ENCODE measurements at regions not wholly inside any gene's neighbourhood (a gene's known extent, or its start where the extent isn't known, plus 50 kb on each side); places are given as distances from the start of the nearest gene placed in this dataset.

DNA sequence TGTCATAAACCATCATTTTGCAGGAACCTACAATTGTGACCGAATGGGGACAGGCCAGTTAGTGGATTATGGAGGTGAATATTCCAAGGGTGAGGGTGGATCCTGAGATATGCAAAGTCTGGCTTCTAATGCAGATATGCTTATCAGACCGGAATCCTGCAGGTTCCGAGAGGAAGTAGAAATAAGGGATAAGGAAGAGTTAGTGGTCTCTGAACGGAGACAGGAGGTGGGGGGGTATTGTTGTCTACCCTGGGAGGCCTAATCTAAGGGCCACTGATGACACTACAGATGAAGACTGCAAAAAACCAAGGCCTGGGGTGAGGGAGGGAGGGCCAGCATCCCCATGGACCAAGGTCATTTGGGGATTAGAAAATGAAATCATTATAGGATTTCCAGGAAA, 67.7 kb upstream of the GATA6 start:
- DNase-seq (ENCODE audit: insufficient read length, low spot score) (no peak), FAIRE-seq (no peak)
- TF ChIP-seq POLR2AphosphoS5 (IDR thresholded peaks at IDR 0.05; ENCODE audit: low read depth, low read length) (no peak), PAX5 (IDR thresholded peaks at IDR 0.05; ENCODE audit: insufficient read depth, low read length, severe bottlenecking) (no peak), POU2F2 (IDR thresholded peaks at IDR 0.05; ENCODE audit: low read depth, low read length) (no peak), SPI1 (IDR thresholded peaks at IDR 0.05; ENCODE audit: low read depth, low read length) (no peak), TAF1 (IDR thresholded peaks at IDR 0.05; ENCODE audit: low read depth, low read length) (no peak), POLR2A (IDR thresholded peaks at IDR 0.05; ENCODE audit: low read depth, low read length) (no peak)

DNA sequence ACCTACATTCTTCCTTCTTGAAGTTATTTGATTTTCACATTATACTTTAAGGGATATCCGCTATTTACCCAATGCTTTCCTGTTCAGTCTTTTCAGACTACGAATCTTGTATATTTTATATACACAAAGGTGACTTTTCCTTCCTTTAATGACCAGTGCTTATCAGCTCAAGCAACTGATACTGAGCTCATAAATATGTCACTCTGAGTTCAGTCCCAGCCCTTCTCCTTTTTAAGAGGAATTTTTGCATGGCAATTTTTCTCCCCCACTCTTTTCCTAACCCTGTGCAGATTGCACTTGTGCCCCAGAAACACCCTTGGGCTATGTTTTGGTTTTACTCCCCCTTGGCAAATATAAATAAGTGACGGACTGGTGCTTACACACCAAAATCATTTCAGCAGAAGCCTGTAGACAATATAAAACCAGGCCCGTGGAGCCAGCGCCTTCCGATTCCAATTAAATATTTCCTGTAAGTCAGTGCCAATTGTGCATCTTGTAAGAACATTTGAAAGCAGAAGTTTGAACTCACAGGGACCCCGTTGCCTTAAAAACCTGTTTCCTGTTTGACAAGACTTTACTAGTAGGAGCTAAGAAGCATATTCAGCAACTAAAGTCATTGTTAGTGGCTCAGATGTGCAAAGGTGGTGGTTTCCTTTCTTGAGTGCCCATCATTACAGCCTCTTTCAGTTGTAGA, 66.3 kb upstream of the GATA6 start:
- FAIRE-seq: no peak
- DNase-seq (ENCODE audit: insufficient read length, low spot score): no peak

DNA sequence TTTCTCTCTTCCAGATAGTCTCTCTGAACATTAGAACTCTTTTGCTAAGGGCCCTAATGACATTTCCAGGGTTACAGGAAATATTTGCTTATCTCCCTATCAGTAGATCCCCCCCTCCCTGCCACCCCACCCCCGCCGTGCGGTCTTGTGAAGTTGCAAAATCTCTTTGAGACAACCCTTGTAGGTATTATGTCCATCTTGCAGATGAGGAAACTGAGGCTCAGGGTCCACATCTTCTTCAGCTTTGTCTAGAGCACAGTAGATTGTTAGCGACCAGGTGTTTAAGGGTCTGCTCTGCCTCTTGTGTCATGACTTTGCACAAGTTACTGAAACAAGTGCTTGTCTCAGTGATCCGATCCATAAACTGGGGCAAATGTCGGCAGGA, 65.8 kb upstream of the GATA6 start:
- FAIRE-seq (no peak), DNase-seq (ENCODE audit: insufficient read length, low spot score) (no peak)
- TF ChIP-seq POLR2A (IDR thresholded peaks at IDR 0.05; ENCODE audit: low read depth, low read length) (no peak), PAX5 (IDR thresholded peaks at IDR 0.05; ENCODE audit: insufficient read depth, low read length, severe bottlenecking) (no peak), POU2F2 (IDR thresholded peaks at IDR 0.05; ENCODE audit: low read depth, low read length) (no peak), SPI1 (IDR thresholded peaks at IDR 0.05; ENCODE audit: low read depth, low read length) (no peak), POLR2AphosphoS5 (IDR thresholded peaks at IDR 0.05; ENCODE audit: low read depth, low read length) (no peak)

More for the DNA sequence above, 66.3 kb upstream of the GATA6 start:
- TF ChIP-seq POLR2A (IDR thresholded peaks at IDR 0.05; ENCODE audit: low read depth, low read length) (no peak), TAF1 (IDR thresholded peaks at IDR 0.05; ENCODE audit: low read depth, low read length) (no peak), PAX5 (IDR thresholded peaks at IDR 0.05; ENCODE audit: insufficient read depth, low read length, severe bottlenecking) (no peak), POU2F2 (IDR thresholded peaks at IDR 0.05; ENCODE audit: low read depth, low read length) (no peak), SPI1 (IDR thresholded peaks at IDR 0.05; ENCODE audit: low read depth, low read length) (no peak), POLR2AphosphoS5 (IDR thresholded peaks at IDR 0.05; ENCODE audit: low read depth, low read length) (no peak)

DNA sequence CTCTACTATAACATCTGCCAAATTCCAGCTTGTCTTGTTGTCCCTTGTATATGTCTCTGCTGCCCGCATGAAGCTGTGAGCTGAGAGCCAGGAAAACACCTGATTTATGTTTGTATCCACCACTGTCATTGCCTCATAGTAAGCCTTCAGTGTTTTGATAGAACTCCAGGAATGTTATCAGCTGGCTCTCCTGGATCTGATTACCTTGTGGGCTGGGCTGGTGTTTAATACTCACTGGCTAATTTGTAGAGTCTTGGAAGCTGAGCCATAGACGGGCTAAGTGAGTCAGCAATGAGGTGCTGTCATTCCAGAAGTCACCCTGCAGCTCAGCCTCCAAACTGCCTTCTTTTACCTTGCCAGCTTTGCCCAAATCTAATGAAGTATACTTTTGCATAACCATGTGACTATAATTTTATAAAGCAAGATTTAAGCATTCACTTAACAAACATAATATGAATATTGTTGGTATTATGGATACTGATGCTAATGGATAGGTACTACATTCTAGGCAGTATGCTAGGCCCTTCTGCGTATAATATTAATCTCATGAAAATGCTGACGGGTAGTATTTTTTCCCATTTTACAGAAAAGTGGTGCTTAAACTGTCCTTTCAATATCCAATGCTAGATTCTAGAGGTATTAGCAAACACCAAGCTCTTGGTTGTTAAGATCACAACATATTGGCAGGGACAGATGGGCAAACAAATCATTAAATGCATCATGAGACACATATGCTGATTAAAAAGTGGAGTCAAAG, 62.7 kb upstream of the GATA6 start:
- TF ChIP-seq SPI1 (IDR thresholded peaks at IDR 0.05; ENCODE audit: low read depth, low read length) (no peak), POU2F2 (IDR thresholded peaks at IDR 0.05; ENCODE audit: low read depth, low read length) (no peak), TAF1 (IDR thresholded peaks at IDR 0.05; ENCODE audit: low read depth, low read length) (no peak), PAX5 (IDR thresholded peaks at IDR 0.05; ENCODE audit: insufficient read depth, low read length, severe bottlenecking) (no peak), POLR2AphosphoS5 (IDR thresholded peaks at IDR 0.05; ENCODE audit: low read depth, low read length) (no peak), POLR2A (IDR thresholded peaks at IDR 0.05; ENCODE audit: low read depth, low read length) (no peak)
- DNase-seq (ENCODE audit: insufficient read length, low spot score): no peak
- no peak for FAIRE-seq

DNA sequence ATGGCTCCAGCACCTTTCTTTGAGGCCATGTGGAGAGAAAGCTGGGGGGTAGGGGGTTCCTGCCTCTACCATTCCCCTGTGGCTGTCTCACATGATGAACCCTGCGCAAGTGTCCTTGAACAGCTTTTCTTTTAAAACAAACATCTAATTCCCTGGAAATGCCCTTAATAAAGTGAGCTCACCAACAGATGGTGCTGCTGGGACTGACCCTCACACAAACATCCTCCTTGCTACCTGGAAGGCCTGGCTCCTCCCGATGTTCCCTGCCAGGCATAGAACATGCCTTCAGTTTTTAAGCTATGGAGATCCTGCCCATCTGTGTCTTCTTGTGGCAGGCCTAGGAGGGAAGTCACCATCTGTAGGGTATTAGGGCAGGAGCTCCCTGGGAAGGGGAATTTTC, 60.7 kb upstream of the GATA6 start:
- no peak for FAIRE-seq
- TF ChIP-seq POLR2AphosphoS5 (IDR thresholded peaks at IDR 0.05; ENCODE audit: low read depth, low read length): no peak
- no peak for TF ChIP-seq POLR2A (IDR thresholded peaks at IDR 0.05; ENCODE audit: low read depth, low read length)
- TF ChIP-seq SPI1 (IDR thresholded peaks at IDR 0.05; ENCODE audit: low read depth, low read length): no peak
- no peak for TF ChIP-seq TAF1 (IDR thresholded peaks at IDR 0.05; ENCODE audit: low read depth, low read length)
- no peak for TF ChIP-seq PAX5 (IDR thresholded peaks at IDR 0.05; ENCODE audit: insufficient read depth, low read length, severe bottlenecking)
- TF ChIP-seq POU2F2 (IDR thresholded peaks at IDR 0.05; ENCODE audit: low read depth, low read length): no peak
- no peak for DNase-seq (ENCODE audit: insufficient read length, low spot score)

DNA sequence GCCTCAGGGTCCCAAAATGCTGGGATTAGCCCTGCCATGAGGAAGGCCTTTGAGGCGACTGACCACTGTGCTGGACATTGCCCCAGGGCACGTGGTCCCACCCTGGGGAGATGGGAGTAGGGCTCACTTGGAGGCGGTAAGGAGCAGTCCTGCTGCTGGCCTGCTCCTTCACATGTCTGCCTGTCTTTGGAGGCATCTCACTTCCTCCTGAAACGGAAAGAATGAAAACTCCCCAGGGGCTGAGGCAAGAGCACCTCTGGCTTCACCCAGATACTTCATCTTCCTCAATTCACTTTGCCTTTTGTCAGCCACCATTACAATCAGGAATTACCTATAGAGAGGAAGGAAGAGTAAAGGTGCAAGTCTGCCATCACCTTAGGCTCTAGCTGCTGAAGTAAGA, 59.9 kb upstream of the GATA6 start:
- DNase-seq (ENCODE audit: insufficient read length, low spot score): no peak
- FAIRE-seq: no peak
- TF ChIP-seq SPI1 (IDR thresholded peaks at IDR 0.05; ENCODE audit: low read depth, low read length) (peak; percentile 72), POLR2AphosphoS5 (IDR thresholded peaks at IDR 0.05; ENCODE audit: low read depth, low read length) (no peak)

DNA sequence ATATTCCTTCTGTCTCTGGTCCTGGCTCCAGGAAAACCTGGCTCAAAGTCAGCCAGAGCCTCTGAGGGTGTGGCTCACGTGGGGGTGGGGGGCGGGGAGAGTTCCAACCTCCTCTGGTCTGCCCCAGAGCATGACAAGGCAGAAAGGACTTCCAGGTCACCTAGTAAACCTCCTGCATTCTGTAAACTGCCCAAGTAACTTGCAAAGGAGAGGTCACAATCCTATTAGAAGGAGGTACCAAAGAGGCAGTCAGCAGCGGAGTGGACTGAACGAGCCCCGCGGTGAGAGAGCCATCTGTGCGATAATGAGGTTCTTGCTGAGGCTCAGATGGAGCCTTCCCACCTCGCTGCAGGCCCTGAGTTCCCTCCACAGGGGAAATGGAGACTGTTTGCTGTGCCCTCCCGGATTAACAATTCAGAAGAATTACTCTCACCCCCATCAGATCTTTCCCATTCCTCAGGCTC, 58.9 kb upstream of the GATA6 start:
- TF ChIP-seq SPI1 (IDR thresholded peaks at IDR 0.05; ENCODE audit: low read depth, low read length) (no peak), POU2F2 (IDR thresholded peaks at IDR 0.05; ENCODE audit: low read depth, low read length) (no peak), POLR2AphosphoS5 (IDR thresholded peaks at IDR 0.05; ENCODE audit: low read depth, low read length) (no peak), PAX5 (IDR thresholded peaks at IDR 0.05; ENCODE audit: insufficient read depth, low read length, severe bottlenecking) (no peak), POLR2A (IDR thresholded peaks at IDR 0.05; ENCODE audit: low read depth, low read length) (no peak), TAF1 (IDR thresholded peaks at IDR 0.05; ENCODE audit: low read depth, low read length) (no peak)
- no peak for DNase-seq (ENCODE audit: insufficient read length, low spot score)
- no peak for FAIRE-seq

DNA sequence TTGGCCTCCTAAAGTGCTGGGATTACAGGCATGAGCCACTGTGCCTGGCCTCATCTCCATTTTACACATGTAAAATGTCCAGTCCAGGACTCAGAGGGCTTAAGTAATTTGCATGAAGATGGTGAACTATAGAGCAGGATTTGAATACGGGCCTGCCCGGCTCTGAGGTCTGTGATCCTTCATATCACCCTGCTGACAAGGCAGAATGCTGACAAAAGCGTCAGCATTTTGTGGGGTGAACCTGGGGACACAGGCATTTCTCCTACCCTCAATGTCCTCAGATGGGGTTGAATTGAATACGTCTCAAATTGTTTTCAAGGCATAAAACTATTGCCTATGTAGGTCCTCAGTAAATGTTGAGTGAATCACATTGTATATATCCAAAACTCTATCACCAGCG, 57.2 kb upstream of the GATA6 start:
- TF ChIP-seq POLR2A (IDR thresholded peaks at IDR 0.05; ENCODE audit: low read depth, low read length) (no peak), PAX5 (IDR thresholded peaks at IDR 0.05; ENCODE audit: insufficient read depth, low read length, severe bottlenecking) (no peak), POU2F2 (IDR thresholded peaks at IDR 0.05; ENCODE audit: low read depth, low read length) (no peak), SPI1 (IDR thresholded peaks at IDR 0.05; ENCODE audit: low read depth, low read length) (no peak), POLR2AphosphoS5 (IDR thresholded peaks at IDR 0.05; ENCODE audit: low read depth, low read length) (no peak), TAF1 (IDR thresholded peaks at IDR 0.05; ENCODE audit: low read depth, low read length) (no peak)
- no peak for DNase-seq (ENCODE audit: insufficient read length, low spot score)
- FAIRE-seq: no peak

DNA sequence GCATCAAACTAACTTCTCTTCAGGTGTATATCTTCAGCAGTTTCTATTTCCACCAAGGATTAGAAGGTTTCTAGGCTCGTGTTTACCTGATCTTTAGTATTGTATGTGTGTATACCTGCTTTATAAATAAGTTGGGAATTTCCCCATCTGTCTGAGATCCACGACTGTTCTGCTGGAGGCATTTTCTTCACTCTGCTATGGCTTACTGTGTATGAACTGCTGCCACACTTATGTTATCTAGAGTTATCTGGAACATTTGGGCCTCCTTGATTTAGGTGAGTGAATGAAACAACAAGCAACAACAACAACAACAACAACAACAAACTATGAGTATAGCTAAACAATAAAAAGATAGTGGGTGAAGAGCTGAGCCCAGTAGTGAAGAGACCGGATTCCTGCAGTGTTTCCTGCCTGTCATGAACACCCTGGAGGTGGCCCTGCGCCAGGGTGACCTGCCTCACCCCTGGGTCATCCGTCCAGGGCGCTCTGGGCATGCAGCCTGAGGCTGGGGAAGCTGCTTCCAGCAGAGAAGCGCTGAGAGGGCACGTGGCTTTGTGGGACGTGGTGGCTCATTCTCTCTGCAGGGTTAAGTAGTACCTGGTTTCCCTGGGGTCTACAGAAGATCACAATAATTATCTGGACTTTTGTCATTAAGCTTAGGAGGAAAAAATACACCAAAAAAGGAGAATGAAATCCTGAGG, 56.1 kb upstream of the GATA6 start:
- no peak for FAIRE-seq
- TF ChIP-seq POLR2A (IDR thresholded peaks at IDR 0.05; ENCODE audit: low read depth, low read length): no peak
- TF ChIP-seq PAX5 (IDR thresholded peaks at IDR 0.05; ENCODE audit: insufficient read depth, low read length, severe bottlenecking): no peak
- TF ChIP-seq POU2F2 (IDR thresholded peaks at IDR 0.05; ENCODE audit: low read depth, low read length): no peak
- TF ChIP-seq POLR2AphosphoS5 (IDR thresholded peaks at IDR 0.05; ENCODE audit: low read depth, low read length): no peak
- no peak for TF ChIP-seq SPI1 (IDR thresholded peaks at IDR 0.05; ENCODE audit: low read depth, low read length)
- no peak for TF ChIP-seq TAF1 (IDR thresholded peaks at IDR 0.05; ENCODE audit: low read depth, low read length)
- no peak for DNase-seq (ENCODE audit: insufficient read length, low spot score)
